Neural cell (in vitro differentiated cells): ENCODE measurements at regions not wholly inside any gene's neighbourhood (a gene's known extent, or its start where the extent isn't known, plus 50 kb on each side); places are given as distances from the start of the nearest gene placed in this dataset.

ENCODE experiments used
- EP300 ChIP-seq: fragments of 450-650 bp; conservative IDR thresholded peaks from 2 replicates; pipeline ENCODE4 v1.6.1; 2014; ENCODE audit warnings: antibody characterized with exemption, mild to moderate bottlenecking, moderate library complexity; ENCODE audit not compliant: poor library complexity, severe bottlenecking
- EZH2 ChIP-seq: fragments of 200-600, 300-800 bp; shearing (Covaris generic), sonication (generic); IDR thresholded peaks from 2 replicates; pipeline ENCODE4 v1.6.1; 2014; ENCODE audit warnings: antibody characterized with exemption, low read length, borderline replicate concordance, mild to moderate bottlenecking; ENCODE audit not compliant: insufficient read depth, poor library complexity, severe bottlenecking
- POLR2AphosphoS5 ChIP-seq: IDR thresholded peaks from 2 replicates; pipeline ENCODE4 v1.6.1; 2012
- RAD21 ChIP-seq: fragments of 450-650 bp; conservative IDR thresholded peaks from 2 replicates; pipeline ENCODE4 v1.6.1; 2014; ENCODE audit warnings: antibody characterized with exemption, mild to moderate bottlenecking, moderate library complexity
- TF ChIP-seq, protein P1 (sequence below): fragments of 450-650 bp; IDR thresholded peaks from 2 replicates; pipeline ENCODE4 v1.5.1; 2014; ENCODE audit warnings: antibody characterized with exemption, mild to moderate bottlenecking, moderate library complexity; ENCODE audit not compliant: poor library complexity, severe bottlenecking

DNA sequence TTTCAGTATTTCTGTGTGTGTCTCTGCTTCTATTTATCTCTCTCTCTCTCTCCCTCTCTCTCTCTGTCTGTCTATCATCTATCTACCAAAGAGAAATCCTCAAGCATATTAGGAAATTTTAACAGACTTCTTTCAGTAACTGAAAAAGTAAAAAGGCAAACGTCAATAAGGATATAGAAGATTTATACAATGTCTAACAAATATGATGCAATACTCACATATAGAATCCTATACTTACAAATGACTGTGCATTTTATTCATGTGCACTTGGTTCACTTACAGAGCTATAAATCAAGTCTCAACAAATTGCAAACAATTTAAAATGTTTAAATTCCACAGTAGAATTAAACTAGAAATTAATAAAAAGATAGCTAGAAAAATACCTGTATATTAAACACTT lies 289.0 kb downstream of the PSAT1 start:
- TF ChIP-seq, protein P1, sequence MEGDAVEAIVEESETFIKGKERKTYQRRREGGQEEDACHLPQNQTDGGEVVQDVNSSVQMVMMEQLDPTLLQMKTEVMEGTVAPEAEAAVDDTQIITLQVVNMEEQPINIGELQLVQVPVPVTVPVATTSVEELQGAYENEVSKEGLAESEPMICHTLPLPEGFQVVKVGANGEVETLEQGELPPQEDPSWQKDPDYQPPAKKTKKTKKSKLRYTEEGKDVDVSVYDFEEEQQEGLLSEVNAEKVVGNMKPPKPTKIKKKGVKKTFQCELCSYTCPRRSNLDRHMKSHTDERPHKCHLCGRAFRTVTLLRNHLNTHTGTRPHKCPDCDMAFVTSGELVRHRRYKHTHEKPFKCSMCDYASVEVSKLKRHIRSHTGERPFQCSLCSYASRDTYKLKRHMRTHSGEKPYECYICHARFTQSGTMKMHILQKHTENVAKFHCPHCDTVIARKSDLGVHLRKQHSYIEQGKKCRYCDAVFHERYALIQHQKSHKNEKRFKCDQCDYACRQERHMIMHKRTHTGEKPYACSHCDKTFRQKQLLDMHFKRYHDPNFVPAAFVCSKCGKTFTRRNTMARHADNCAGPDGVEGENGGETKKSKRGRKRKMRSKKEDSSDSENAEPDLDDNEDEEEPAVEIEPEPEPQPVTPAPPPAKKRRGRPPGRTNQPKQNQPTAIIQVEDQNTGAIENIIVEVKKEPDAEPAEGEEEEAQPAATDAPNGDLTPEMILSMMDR, result no peak
- no peak for TF ChIP-seq EP300
- TF ChIP-seq POLR2AphosphoS5, result no peak
- no peak for TF ChIP-seq RAD21
- TF ChIP-seq EZH2, result no peak
